ENCODE measurements at regions not wholly inside any gene's neighbourhood (a gene's known extent, or its start where the extent isn't known, plus 50 kb on each side); places are given as distances from the start of the nearest gene placed in this dataset.
"Not testable (repeated sequence)": the region's sequence is repeated elsewhere in the genome, so short reads cannot be mapped to it uniquely, and the experiment has no call there.

GRCh38 chr3:106303766-106304165, 435.0 kb upstream of the CBLB start:
- H3K36me3 Mint-ChIP-seq (ENCODE audit: insufficient read depth, unreplicated experiment): no peaks in the 10 kb centered on the region
- no peak for TF ChIP-seq CTCF (IDR thresholded peaks at IDR 0.05; ENCODE audit: unreplicated experiment)
- no peak for DNase-seq (ENCODE audit: unreplicated experiment)
- intact Hi-C loops (cut with micrococcal nuclease): no loop called here
- BruUV-seq (replicated peaks): no TSS peak
- H3K27ac Mint-ChIP-seq (ENCODE audit: low read depth, unreplicated experiment): no peak overlapping the region
- H3K27me3 Mint-ChIP-seq (ENCODE audit: insufficient read depth, unreplicated experiment): no peaks in the 10 kb centered on the region
- H3K9me3 Mint-ChIP-seq (ENCODE audit: unreplicated experiment): no peaks in the 10 kb centered on the region
- POLR2A ChIA-PET: no interaction called here
- peaks cover 6% of the 10 kb centered on the region for H3K4me1 Mint-ChIP-seq (ENCODE audit: insufficient read depth, unreplicated experiment)
- CTCF ChIA-PET: no interaction called here
- H3K4me3 Mint-ChIP-seq (ENCODE audit: unreplicated experiment): no peak overlapping the region

GRCh38 chr3:106305127-106305526, 436.3 kb upstream of the CBLB start:
- H3K4me3 Mint-ChIP-seq (ENCODE audit: unreplicated experiment): no peak overlapping the region
- DNase-seq (ENCODE audit: unreplicated experiment): no peak
- no peak for TF ChIP-seq CTCF (IDR thresholded peaks at IDR 0.05; ENCODE audit: unreplicated experiment)
- H3K4me1 Mint-ChIP-seq (ENCODE audit: insufficient read depth, unreplicated experiment): no peaks in the 10 kb centered on the region
- no peaks in the 10 kb centered on the region for H3K27me3 Mint-ChIP-seq (ENCODE audit: insufficient read depth, unreplicated experiment)
- H3K36me3 Mint-ChIP-seq (ENCODE audit: insufficient read depth, unreplicated experiment): no peaks in the 10 kb centered on the region
- CTCF ChIA-PET: no interaction called here
- no peaks in the 10 kb centered on the region for H3K9me3 Mint-ChIP-seq (ENCODE audit: unreplicated experiment)
- POLR2A ChIA-PET: interaction anchor here (1.1 kb wide), 1 partner anchor 80 kb away, joined by 3 read pairs; no protein-coding TSS in a partner anchor
- intact Hi-C loops (cut with micrococcal nuclease): no loop called here
- BruUV-seq (replicated peaks): no TSS peak
- H3K27ac Mint-ChIP-seq (ENCODE audit: low read depth, unreplicated experiment): no peak overlapping the region

GRCh38 chr3:106305882-106306435, 437.1 kb upstream of the CBLB start:
- Mint-ChIP-seq H3K27me3 (ENCODE audit: insufficient read depth, unreplicated experiment) (no peaks in the 10 kb centered on the region), H3K4me3 (ENCODE audit: unreplicated experiment) (no peak overlapping the region), H3K27ac (ENCODE audit: low read depth, unreplicated experiment) (no peak overlapping the region), H3K4me1 (ENCODE audit: insufficient read depth, unreplicated experiment) (no peaks in the 10 kb centered on the region), H3K9me3 (ENCODE audit: unreplicated experiment) (no peaks in the 10 kb centered on the region), H3K36me3 (ENCODE audit: insufficient read depth, unreplicated experiment) (no peaks in the 10 kb centered on the region)
- DNase-seq (ENCODE audit: unreplicated experiment): no peak
- no TSS peak for BruUV-seq (replicated peaks)
- ChIA-PET POLR2A (no interaction called here), CTCF (interaction anchor here (0.7 kb wide), 1 partner anchor 1042 kb away, joined by 4 read pairs; no protein-coding TSS in a partner anchor)
- no peak for TF ChIP-seq CTCF (IDR thresholded peaks at IDR 0.05; ENCODE audit: unreplicated experiment)
- intact Hi-C loops (cut with micrococcal nuclease): no loop called here

- Mint-ChIP-seq H3K27ac (ENCODE audit: low read depth, unreplicated experiment) (no peak overlapping the region), H3K36me3 (ENCODE audit: insufficient read depth, unreplicated experiment) (no peaks in the 10 kb centered on the region), H3K4me3 (ENCODE audit: unreplicated experiment) (no peak overlapping the region), H3K27me3 (ENCODE audit: insufficient read depth, unreplicated experiment) (no peaks in the 10 kb centered on the region), H3K4me1 (ENCODE audit: insufficient read depth, unreplicated experiment) (no peaks in the 10 kb centered on the region), H3K9me3 (ENCODE audit: unreplicated experiment) (no peaks in the 10 kb centered on the region)
- no peak for DNase-seq (ENCODE audit: unreplicated experiment)
- POLR2A ChIA-PET: no interaction called here
- no TSS peak for BruUV-seq (replicated peaks)
- no peak for TF ChIP-seq CTCF (IDR thresholded peaks at IDR 0.05; ENCODE audit: unreplicated experiment)
- intact Hi-C loops (cut with micrococcal nuclease): no loop called here
- CTCF ChIA-PET: no interaction called here
Observed at GRCh38 chr3:106309274-106309673, 440.5 kb upstream of the CBLB start.

GRCh38 chr3:106309798-106310197, 441.0 kb upstream of the CBLB start:
- H3K9me3 Mint-ChIP-seq (ENCODE audit: unreplicated experiment); H3K4me3 Mint-ChIP-seq (ENCODE audit: unreplicated experiment); H3K27me3 Mint-ChIP-seq (ENCODE audit: insufficient read depth, unreplicated experiment); intact Hi-C loops (cut with micrococcal nuclease); DNase-seq (ENCODE audit: unreplicated experiment); POLR2A ChIA-PET; H3K4me1 Mint-ChIP-seq (ENCODE audit: insufficient read depth, unreplicated experiment); CTCF ChIA-PET; H3K27ac Mint-ChIP-seq (ENCODE audit: low read depth, unreplicated experiment); H3K36me3 Mint-ChIP-seq (ENCODE audit: insufficient read depth, unreplicated experiment); BruUV-seq (replicated peaks): not testable (repeated sequence)
